Glutamatergic neuron (in vitro differentiated cells): ENCODE measurements at regions not wholly inside any gene's neighbourhood (a gene's known extent, or its start where the extent isn't known, plus 50 kb on each side); places are given as distances from the start of the nearest gene placed in this dataset.

Experiments used
- DNase-seq: peaks from one replicate; pipeline ENCODE4 v3.0.0; 2022
- H3K27ac Mint-ChIP-seq: one replicate; pipeline ENCODE4 v1.8.0; 2020; ENCODE audit warnings: mild to moderate bottlenecking, mixed read lengths, inconsistent platforms; ENCODE audit not compliant: unreplicated experiment
- H3K27me3 Mint-ChIP-seq: one replicate; pipeline ENCODE4 v1.8.0; 2020; ENCODE audit warnings: mild to moderate bottlenecking, moderate library complexity, mixed read lengths, inconsistent platforms; ENCODE audit not compliant: unreplicated experiment
- H3K36me3 Mint-ChIP-seq: one replicate; pipeline ENCODE4 v1.8.0; 2020; ENCODE audit warnings: mild to moderate bottlenecking, mixed read lengths, inconsistent platforms; ENCODE audit not compliant: unreplicated experiment
- H3K4me1 Mint-ChIP-seq: one replicate; pipeline ENCODE4 v1.8.0; 2020; ENCODE audit warnings: mild to moderate bottlenecking, low read depth, mixed read lengths, inconsistent platforms; ENCODE audit not compliant: unreplicated experiment
- H3K4me3 Mint-ChIP-seq: one replicate; pipeline ENCODE4 v1.8.0; 2020; ENCODE audit warnings: mild to moderate bottlenecking, mixed read lengths, inconsistent platforms; ENCODE audit not compliant: unreplicated experiment
- H3K9me3 Mint-ChIP-seq: one replicate; pipeline ENCODE4 v1.8.0; 2020; ENCODE audit warnings: mild to moderate bottlenecking, moderate library complexity, mixed read lengths, inconsistent platforms; ENCODE audit not compliant: unreplicated experiment
- CTCF ChIP-seq: fragments of 200-600 bp; sonication (generic); IDR thresholded peaks from one replicate; pipeline ENCODE4 v1.5.0; 2021; ENCODE audit not compliant: partially characterized antibody, unreplicated experiment

GRCh38 chr7:22008683-22009082, 63.0 kb upstream of the CDCA7L start:
- no peaks in the 10 kb centered on the region for H3K36me3 Mint-ChIP-seq
- no peak for DNase-seq
- H3K27ac Mint-ChIP-seq, result no peak overlapping the region
- H3K4me3 Mint-ChIP-seq, result no peak overlapping the region
- H3K9me3 Mint-ChIP-seq, result no peaks in the 10 kb centered on the region
- H3K4me1 Mint-ChIP-seq, result no peaks in the 10 kb centered on the region
- H3K27me3 Mint-ChIP-seq, result no peaks in the 10 kb centered on the region
- no peak for TF ChIP-seq CTCF

GRCh38 chr7:22008087-22008486, 62.4 kb upstream of the CDCA7L start:
- no peaks in the 10 kb centered on the region for H3K36me3 Mint-ChIP-seq
- DNase-seq, result no peak
- no peaks in the 10 kb centered on the region for H3K9me3 Mint-ChIP-seq
- TF ChIP-seq CTCF, result no peak
- H3K27ac Mint-ChIP-seq, result no peak overlapping the region
- no peak overlapping the region for H3K4me3 Mint-ChIP-seq
- H3K27me3 Mint-ChIP-seq, result no peaks in the 10 kb centered on the region
- H3K4me1 Mint-ChIP-seq, result no peaks in the 10 kb centered on the region

- Mint-ChIP-seq H3K27me3 (no peaks in the 10 kb centered on the region), H3K4me3 (no peak overlapping the region), H3K4me1 (no peaks in the 10 kb centered on the region), H3K9me3 (no peaks in the 10 kb centered on the region), H3K27ac (no peak overlapping the region), H3K36me3 (no peaks in the 10 kb centered on the region)
- no peak for TF ChIP-seq CTCF
- DNase-seq, result no peak
Measured at GRCh38 chr7:22005151-22005550, 59.5 kb upstream of the CDCA7L start.

GRCh38 chr7:22002726-22003125, 57.0 kb upstream of the CDCA7L start:
- Mint-ChIP-seq H3K36me3 (no peaks in the 10 kb centered on the region), H3K4me1 (no peaks in the 10 kb centered on the region), H3K9me3 (no peaks in the 10 kb centered on the region), H3K27ac (no peak overlapping the region), H3K4me3 (no peak overlapping the region), H3K27me3 (no peaks in the 10 kb centered on the region)
- no peak for DNase-seq
- no peak for TF ChIP-seq CTCF

GRCh38 chr7:22001345-22002004, 55.8 kb upstream of the CDCA7L start:
- no peak for DNase-seq
- H3K4me3 Mint-ChIP-seq, result no peak overlapping the region
- TF ChIP-seq CTCF, result peak; percentile 91
- no peaks in the 10 kb centered on the region for H3K36me3 Mint-ChIP-seq
- no peaks in the 10 kb centered on the region for H3K27me3 Mint-ChIP-seq
- H3K27ac Mint-ChIP-seq, result no peak overlapping the region
- H3K9me3 Mint-ChIP-seq, result no peaks in the 10 kb centered on the region
- H3K4me1 Mint-ChIP-seq, result no peaks in the 10 kb centered on the region
